Fibroblast of the aortic adventitia (primary cell): ENCODE measurements at regions not wholly inside any gene's neighbourhood (a gene's known extent, or its start where the extent isn't known, plus 50 kb on each side); places are given as distances from the start of the nearest gene placed in this dataset.

ENCODE experiments used
- DNase-seq: peaks from one replicate; pipeline ENCODE4 v3.0.0-alpha.2; 2010; ENCODE audit warnings: low read depth
- H3K4me3 ChIP-seq: 2 replicates; pipeline ENCODE4 v1.5.1; 2011; ENCODE audit warnings: low read depth, mild to moderate bottlenecking, control low read depth, low read length, moderate library complexity
- CTCF ChIP-seq: IDR thresholded peaks from 2 replicates; pipeline ENCODE4 v1.5.1; 2011; ENCODE audit warnings: mild to moderate bottlenecking, low read length, control low read depth, inconsistent platforms; ENCODE audit not compliant: insufficient read depth

- H3K4me3 ChIP-seq: no peak overlapping the region
- no peak for DNase-seq
Measured at GRCh38 chr6:14635934-14636591, 518.5 kb downstream of the CD83 start.

GRCh38 chr6:14638435-14638905 is 520.9 kb downstream of the CD83 start:
- no peak for TF ChIP-seq CTCF
- no peak overlapping the region for H3K4me3 ChIP-seq
- no peak for DNase-seq

More at GRCh38 chr6:14635934-14636591, 518.5 kb downstream of the CD83 start:
- no peak for TF ChIP-seq CTCF

GRCh38 chr6:14638906-14639761 is 521.6 kb downstream of the CD83 start:
- H3K4me3 ChIP-seq: no peak overlapping the region
- DNase-seq: peak; percentile 39
- TF ChIP-seq CTCF: no peak

GRCh38 chr6:14639983-14640599 is 522.5 kb downstream of the CD83 start:
- no peak for DNase-seq
- no peak for TF ChIP-seq CTCF
- H3K4me3 ChIP-seq: no peak overlapping the region

GRCh38 chr6:14640631-14641030 is 523.1 kb downstream of the CD83 start:
- no peak for DNase-seq
- no peak for TF ChIP-seq CTCF
- H3K4me3 ChIP-seq: no peak overlapping the region

GRCh38 chr6:14641423-14642135 is 524.0 kb downstream of the CD83 start:
- no peak overlapping the region for H3K4me3 ChIP-seq
- no peak for TF ChIP-seq CTCF
- no peak for DNase-seq
